Liver (tissue), 8 donors: ENCODE measurements at regions not wholly inside any gene's neighbourhood (a gene's known extent, or its start where the extent isn't known, plus 50 kb on each side); places are given as distances from the start of the nearest gene placed in this dataset.

Experiments used
- DNase-seq: peaks from one replicate; pipeline ENCODE4 v3.0.0-alpha.2; 2017; ENCODE audit warnings: low spot score
- H3K27ac ChIP-seq, 2 donors: one replicate each; pipeline ENCODE4 v1.7.0; 2013; ENCODE audit warnings: inconsistent platforms in 2 of 2, low read length in 2 of 2, control low read depth in 1 of 2, low read depth in 1 of 2, mild to moderate bottlenecking in 1 of 2
- H3K27me3 ChIP-seq, 4 donors: one replicate each; pipeline versions ENCODE4 v1.6.1 to v1.7.0; 2013; ENCODE audit warnings: low read length in 3 of 4, inconsistent platforms in 1 of 4, mild to moderate bottlenecking in 1 of 4, moderate library complexity in 1 of 4; ENCODE audit not compliant: control insufficient read depth in 4 of 4, insufficient read depth in 4 of 4
- H3K36me3 ChIP-seq, 4 donors: one replicate each; pipeline versions ENCODE4 v1.6.1 to v1.7.0; 2013; ENCODE audit warnings: low read length in 3 of 4, mild to moderate bottlenecking in 3 of 4, low read depth in 1 of 4, moderate library complexity in 1 of 4; ENCODE audit not compliant: control insufficient read depth in 4 of 4, insufficient read depth in 3 of 4
- H3K4me1 ChIP-seq, 4 donors: one replicate each; pipeline versions ENCODE4 v1.6.1 to v1.7.0; 2013; ENCODE audit warnings: low read length in 3 of 4, mild to moderate bottlenecking in 3 of 4, moderate library complexity in 1 of 4; ENCODE audit not compliant: control insufficient read depth in 4 of 4, insufficient read depth in 4 of 4
- H3K4me3 ChIP-seq, 3 donors: one replicate each; pipeline versions ENCODE4 v1.6.1 to v1.7.0; 2013; ENCODE audit warnings: low read length in 3 of 3, control low read depth in 1 of 3, low read depth in 1 of 3, mild to moderate bottlenecking in 1 of 3
- H3K9ac ChIP-seq, 2 donors: one replicate each; pipeline ENCODE4 v1.7.0; 2013; ENCODE audit warnings: low read length in 2 of 2, mild to moderate bottlenecking in 2 of 2, moderate library complexity in 2 of 2, control low read depth in 1 of 2, low read depth in 1 of 2
- H3K9me3 ChIP-seq, 4 donors: one replicate each; pipeline versions ENCODE4 v1.6.1 to v1.7.0; 2013; ENCODE audit warnings: low read length in 3 of 4; ENCODE audit not compliant: control insufficient read depth in 4 of 4
- EGR1 ChIP-seq, 2 donors: IDR thresholded peaks; 2 replicates each; pipeline ENCODE4 v1.6.1; 2016 to 2018; ENCODE audit warnings: antibody characterized with exemption in 2 of 2, low read depth in 2 of 2
- FOXA1 ChIP-seq: IDR thresholded peaks from 2 replicates; pipeline ENCODE4 v1.6.1; 2016; ENCODE audit warnings: antibody characterized with exemption
- FOXA2 ChIP-seq: IDR thresholded peaks from 2 replicates; pipeline ENCODE4 v1.6.1; 2016; ENCODE audit warnings: antibody characterized with exemption
- GABPA ChIP-seq, 2 donors: IDR thresholded peaks in 1 of 2; conservative IDR thresholded peaks in 1 of 2; 2 replicates each; pipeline ENCODE4 v1.6.1; 2016; ENCODE audit warnings: antibody characterized with exemption in 2 of 2, mild to moderate bottlenecking in 1 of 2, moderate library complexity in 1 of 2
- HNF4A ChIP-seq, 2 donors: conservative IDR thresholded peaks; 2 replicates each; pipeline ENCODE4 v1.6.1; 2016; ENCODE audit warnings: antibody characterized with exemption in 2 of 2, mild to moderate bottlenecking in 2 of 2
- HNF4G ChIP-seq: IDR thresholded peaks from 2 replicates; pipeline ENCODE4 v1.6.1; 2016; ENCODE audit warnings: antibody characterized with exemption
- RAD21 ChIP-seq, 2 donors: IDR thresholded peaks; 2 replicates each; pipeline ENCODE4 v1.6.1; 2016; ENCODE audit warnings: antibody characterized with exemption in 2 of 2, mild to moderate bottlenecking in 2 of 2
- SP1 ChIP-seq: IDR thresholded peaks from 2 replicates; pipeline ENCODE4 v1.6.1; 2018; ENCODE audit warnings: antibody characterized with exemption, mild to moderate bottlenecking
- TAF1 ChIP-seq: conservative IDR thresholded peaks from 2 replicates; pipeline ENCODE4 v1.6.1; 2016; ENCODE audit warnings: antibody characterized with exemption, mild to moderate bottlenecking
- WGBS: extraction: QIAGEN DNeasy Blood & Tissue Kit; methylation state at CpG from one replicate; pipeline ENCODE4 v1.1.7; 2013; 5-methylcytosine and 5-hydroxymethylcytosine counted together
- TF ChIP-seq, protein P1 (sequence below): IDR thresholded peaks from 2 replicates; pipeline ENCODE4 v1.6.1; 2016; ENCODE audit warnings: antibody characterized with exemption
- TF ChIP-seq, protein P2 (sequence below): IDR thresholded peaks from 2 replicates; pipeline ENCODE4 v1.6.1; 2016; ENCODE audit warnings: antibody characterized with exemption, mild to moderate bottlenecking
- TF ChIP-seq, protein P3 (sequence below): IDR thresholded peaks from 2 replicates; pipeline ENCODE4 v1.6.1; 2016; ENCODE audit warnings: antibody characterized with exemption
- TF ChIP-seq, protein P4 (sequence below): fragments of 150-350 bp; IDR thresholded peaks from 2 replicates; pipeline ENCODE4 v1.5.1; 2017; ENCODE audit warnings: improper control_type of control experiment, low read depth, low read length; ENCODE audit not compliant: missing input control
- TF ChIP-seq, protein P5 (sequence below): IDR thresholded peaks from 2 replicates; pipeline ENCODE4 v1.6.1; 2016; ENCODE audit warnings: antibody characterized with exemption
- donor health status: healthy.
- donor health status: healthy.
- donor health status: healthy.
- donor health status: healthy.
- donor health status: healthy.

DNA sequence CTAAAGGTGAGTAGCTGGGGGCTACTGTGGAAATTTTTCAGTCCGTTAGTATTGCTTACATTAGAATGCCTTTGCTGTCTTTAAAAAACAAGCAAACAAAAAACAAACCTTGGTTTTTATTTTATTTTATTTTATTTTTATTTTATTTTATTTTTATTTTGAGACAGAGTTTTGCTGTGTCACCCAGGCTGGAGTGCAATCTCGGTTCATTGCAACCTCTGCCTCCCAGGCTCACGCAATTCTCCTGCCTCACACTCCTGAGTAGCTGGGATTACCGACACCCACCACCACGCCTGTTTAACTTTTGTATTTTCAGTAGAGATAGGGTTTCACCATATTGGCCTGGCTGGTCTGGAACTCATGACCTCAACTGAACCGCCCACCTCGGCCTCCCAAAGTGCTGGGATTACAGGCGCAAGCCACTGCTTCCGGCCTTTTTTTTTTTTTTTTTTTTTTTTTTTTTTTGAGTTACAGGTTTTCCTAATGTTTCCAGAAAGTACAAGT, 732.6 kb downstream of the KCNJ3 start (continued):
- TF ChIP-seq, protein P1, sequence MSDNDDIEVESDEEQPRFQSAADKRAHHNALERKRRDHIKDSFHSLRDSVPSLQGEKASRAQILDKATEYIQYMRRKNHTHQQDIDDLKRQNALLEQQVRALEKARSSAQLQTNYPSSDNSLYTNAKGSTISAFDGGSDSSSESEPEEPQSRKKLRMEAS: no peak
- no peak for TF ChIP-seq HNF4G

DNA sequence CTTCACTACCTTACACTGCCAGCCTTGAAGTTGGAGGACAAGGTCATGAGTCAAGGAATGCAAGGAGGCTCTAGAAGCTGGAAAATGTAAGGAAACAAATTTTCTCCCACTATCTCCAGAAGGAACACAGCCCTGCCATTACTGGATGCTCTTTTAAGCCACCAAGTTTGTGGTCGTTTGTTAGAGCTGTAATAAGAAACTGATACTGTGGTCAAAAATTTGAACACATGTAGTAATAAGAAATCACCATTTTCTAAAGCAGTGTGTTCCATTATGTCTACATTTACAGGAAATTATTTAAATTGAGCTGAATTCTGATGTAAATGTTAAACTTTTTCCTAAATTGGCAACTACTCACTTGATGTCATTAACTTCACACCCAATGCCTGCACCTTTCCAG, 729.0 kb downstream of the KCNJ3 start:
- Histone ChIP-seq H3K4me3 (no peak overlapping the region), H3K27ac (no peak overlapping the region), H3K27me3 (no peaks in the 10 kb centered on the region), H3K9ac (no peak overlapping the region), H3K9me3 (no peaks in the 10 kb centered on the region), H3K36me3 (no peaks in the 10 kb centered on the region), H3K4me1 (no peaks in the 10 kb centered on the region)
- TF ChIP-seq TAF1: no peak
- 47% methylated on average over 1 of the region's 1 CpG for WGBS
- no peak for DNase-seq

DNA sequence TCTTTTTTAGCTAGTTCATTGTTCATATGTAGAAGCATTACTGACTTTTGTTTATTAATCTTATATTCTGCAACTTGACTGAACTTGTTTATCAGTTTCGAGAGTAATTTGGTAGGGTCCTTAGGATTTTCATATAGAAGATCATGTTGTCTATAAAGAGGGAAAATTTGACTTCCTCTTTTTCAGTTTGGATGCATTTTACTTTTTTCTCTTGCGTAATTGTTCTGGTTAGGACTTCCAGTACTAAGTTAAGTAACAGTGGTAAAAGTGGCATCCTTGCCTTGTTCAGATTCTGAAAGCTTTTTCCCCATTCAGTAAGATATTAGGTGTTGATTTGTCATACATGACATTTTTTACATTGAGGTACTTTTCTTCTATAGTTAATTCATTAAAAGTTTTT, 726.0 kb downstream of the KCNJ3 start:
- H3K27me3 ChIP-seq: no peaks in the 10 kb centered on the region
- H3K4me3 ChIP-seq: no peak overlapping the region
- no peaks in the 10 kb centered on the region for H3K36me3 ChIP-seq
- TF ChIP-seq SP1 (no peak), RAD21 (IDR thresholded peaks at IDR 0.05) (no peak), EGR1 (IDR thresholded peaks at IDR 0.05; ENCODE audit: low read depth in 2 of 2) (no peak), HNF4G (no peak), FOXA2 (no peak), GABPA (IDR thresholded peaks at IDR 0.05 in 1 of 2, conservative IDR thresholded peaks at IDR 0.05 in 1 of 2) (no peak), HNF4A (conservative IDR thresholded peaks at IDR 0.05) (no peak), FOXA1 (no peak), TAF1 (no peak)
- TF ChIP-seq, protein P2, sequence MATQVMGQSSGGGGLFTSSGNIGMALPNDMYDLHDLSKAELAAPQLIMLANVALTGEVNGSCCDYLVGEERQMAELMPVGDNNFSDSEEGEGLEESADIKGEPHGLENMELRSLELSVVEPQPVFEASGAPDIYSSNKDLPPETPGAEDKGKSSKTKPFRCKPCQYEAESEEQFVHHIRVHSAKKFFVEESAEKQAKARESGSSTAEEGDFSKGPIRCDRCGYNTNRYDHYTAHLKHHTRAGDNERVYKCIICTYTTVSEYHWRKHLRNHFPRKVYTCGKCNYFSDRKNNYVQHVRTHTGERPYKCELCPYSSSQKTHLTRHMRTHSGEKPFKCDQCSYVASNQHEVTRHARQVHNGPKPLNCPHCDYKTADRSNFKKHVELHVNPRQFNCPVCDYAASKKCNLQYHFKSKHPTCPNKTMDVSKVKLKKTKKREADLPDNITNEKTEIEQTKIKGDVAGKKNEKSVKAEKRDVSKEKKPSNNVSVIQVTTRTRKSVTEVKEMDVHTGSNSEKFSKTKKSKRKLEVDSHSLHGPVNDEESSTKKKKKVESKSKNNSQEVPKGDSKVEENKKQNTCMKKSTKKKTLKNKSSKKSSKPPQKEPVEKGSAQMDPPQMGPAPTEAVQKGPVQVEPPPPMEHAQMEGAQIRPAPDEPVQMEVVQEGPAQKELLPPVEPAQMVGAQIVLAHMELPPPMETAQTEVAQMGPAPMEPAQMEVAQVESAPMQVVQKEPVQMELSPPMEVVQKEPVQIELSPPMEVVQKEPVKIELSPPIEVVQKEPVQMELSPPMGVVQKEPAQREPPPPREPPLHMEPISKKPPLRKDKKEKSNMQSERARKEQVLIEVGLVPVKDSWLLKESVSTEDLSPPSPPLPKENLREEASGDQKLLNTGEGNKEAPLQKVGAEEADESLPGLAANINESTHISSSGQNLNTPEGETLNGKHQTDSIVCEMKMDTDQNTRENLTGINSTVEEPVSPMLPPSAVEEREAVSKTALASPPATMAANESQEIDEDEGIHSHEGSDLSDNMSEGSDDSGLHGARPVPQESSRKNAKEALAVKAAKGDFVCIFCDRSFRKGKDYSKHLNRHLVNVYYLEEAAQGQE: no peak
- TF ChIP-seq, protein P3, sequence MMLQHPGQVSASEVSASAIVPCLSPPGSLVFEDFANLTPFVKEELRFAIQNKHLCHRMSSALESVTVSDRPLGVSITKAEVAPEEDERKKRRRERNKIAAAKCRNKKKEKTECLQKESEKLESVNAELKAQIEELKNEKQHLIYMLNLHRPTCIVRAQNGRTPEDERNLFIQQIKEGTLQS: no peak
- TF ChIP-seq, protein P4, sequence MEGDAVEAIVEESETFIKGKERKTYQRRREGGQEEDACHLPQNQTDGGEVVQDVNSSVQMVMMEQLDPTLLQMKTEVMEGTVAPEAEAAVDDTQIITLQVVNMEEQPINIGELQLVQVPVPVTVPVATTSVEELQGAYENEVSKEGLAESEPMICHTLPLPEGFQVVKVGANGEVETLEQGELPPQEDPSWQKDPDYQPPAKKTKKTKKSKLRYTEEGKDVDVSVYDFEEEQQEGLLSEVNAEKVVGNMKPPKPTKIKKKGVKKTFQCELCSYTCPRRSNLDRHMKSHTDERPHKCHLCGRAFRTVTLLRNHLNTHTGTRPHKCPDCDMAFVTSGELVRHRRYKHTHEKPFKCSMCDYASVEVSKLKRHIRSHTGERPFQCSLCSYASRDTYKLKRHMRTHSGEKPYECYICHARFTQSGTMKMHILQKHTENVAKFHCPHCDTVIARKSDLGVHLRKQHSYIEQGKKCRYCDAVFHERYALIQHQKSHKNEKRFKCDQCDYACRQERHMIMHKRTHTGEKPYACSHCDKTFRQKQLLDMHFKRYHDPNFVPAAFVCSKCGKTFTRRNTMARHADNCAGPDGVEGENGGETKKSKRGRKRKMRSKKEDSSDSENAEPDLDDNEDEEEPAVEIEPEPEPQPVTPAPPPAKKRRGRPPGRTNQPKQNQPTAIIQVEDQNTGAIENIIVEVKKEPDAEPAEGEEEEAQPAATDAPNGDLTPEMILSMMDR: no peak
- TF ChIP-seq, protein P5, sequence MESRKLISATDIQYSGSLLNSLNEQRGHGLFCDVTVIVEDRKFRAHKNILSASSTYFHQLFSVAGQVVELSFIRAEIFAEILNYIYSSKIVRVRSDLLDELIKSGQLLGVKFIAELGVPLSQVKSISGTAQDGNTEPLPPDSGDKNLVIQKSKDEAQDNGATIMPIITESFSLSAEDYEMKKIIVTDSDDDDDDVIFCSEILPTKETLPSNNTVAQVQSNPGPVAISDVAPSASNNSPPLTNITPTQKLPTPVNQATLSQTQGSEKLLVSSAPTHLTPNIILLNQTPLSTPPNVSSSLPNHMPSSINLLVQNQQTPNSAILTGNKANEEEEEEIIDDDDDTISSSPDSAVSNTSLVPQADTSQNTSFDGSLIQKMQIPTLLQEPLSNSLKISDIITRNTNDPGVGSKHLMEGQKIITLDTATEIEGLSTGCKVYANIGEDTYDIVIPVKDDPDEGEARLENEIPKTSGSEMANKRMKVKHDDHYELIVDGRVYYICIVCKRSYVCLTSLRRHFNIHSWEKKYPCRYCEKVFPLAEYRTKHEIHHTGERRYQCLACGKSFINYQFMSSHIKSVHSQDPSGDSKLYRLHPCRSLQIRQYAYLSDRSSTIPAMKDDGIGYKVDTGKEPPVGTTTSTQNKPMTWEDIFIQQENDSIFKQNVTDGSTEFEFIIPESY: no peak
- DNase-seq: no peak
- H3K9ac ChIP-seq: no peak overlapping the region
- WGBS: 56% methylated on average over 2 of the region's 2 CpGs
- no peaks in the 10 kb centered on the region for H3K4me1 ChIP-seq
- no peak overlapping the region for H3K27ac ChIP-seq
- no peaks in the 10 kb centered on the region for H3K9me3 ChIP-seq
